HG03045 (cell line): ENCODE measurements at regions not wholly inside any gene's neighbourhood (a gene's known extent, or its start where the extent isn't known, plus 50 kb on each side); places are given as distances from the start of the nearest gene placed in this dataset.
"Not testable (repeated sequence)": the region's sequence is repeated elsewhere in the genome, so short reads cannot be mapped to it uniquely, and the experiment has no call there.

Experiments
- ATAC-seq: cut with Tn5 transposase; IDR thresholded peaks from one replicate; pipeline ENCODE4 v1.9.1; 2021; ENCODE audit warnings: mild to moderate bottlenecking, moderate library complexity; ENCODE audit not compliant: unreplicated experiment

DNA sequence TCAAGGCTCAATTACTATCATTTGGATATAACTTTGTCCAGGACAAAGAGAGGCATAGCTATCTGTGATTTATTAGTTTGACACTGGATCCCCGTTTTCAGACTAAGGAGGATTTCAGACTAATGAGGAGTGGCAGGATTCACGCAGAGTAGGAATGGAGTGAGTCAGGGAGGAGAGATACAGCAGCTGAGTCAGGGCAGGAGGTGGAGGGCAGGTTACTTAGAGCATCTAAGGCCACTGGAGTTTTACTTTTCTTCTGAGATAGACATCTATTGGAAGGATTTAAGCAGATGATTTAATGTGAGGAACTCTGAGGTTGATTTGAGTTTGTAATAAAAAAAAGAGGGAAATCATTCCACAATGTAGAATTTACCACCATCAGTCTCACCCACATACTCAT, 110.6 kb downstream of the RPIA start:
- not testable (repeated sequence) for ATAC-seq

DNA sequence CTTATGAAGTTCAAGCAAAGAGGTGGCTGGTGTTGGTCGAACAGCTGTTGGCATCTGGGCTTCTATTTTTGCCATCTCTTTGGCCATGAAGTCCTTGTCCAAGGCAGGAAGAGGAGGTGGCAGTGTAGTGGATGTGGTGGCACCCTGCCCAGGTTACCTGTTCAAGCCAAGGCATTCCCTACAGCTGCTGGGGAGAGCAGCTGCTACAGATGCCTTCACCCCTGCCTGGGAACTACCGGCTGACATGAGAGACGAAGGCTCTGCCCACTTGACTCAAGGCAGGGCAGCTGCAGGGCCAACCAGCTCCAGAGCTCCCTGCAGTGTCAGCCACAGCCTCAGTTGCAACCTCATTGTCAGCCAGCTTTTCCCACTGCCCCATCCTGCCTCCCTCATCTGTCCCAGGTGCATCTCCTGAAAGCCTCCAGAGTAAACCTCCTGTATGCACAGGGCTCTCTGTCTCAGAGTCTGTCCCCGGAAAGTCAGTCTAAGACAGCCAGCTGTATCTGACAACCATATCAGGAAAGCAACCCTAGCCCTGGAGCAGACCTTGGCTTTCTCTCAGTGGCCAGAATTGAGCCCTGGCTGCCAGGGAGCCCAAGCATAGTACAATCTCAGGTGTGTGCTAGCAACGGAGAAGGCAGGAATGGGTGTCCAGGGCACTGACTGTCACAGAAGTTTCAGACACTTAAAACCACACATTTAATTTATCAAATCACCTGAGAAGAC, 115.9 kb downstream of the RPIA start:
- no peak for ATAC-seq

DNA sequence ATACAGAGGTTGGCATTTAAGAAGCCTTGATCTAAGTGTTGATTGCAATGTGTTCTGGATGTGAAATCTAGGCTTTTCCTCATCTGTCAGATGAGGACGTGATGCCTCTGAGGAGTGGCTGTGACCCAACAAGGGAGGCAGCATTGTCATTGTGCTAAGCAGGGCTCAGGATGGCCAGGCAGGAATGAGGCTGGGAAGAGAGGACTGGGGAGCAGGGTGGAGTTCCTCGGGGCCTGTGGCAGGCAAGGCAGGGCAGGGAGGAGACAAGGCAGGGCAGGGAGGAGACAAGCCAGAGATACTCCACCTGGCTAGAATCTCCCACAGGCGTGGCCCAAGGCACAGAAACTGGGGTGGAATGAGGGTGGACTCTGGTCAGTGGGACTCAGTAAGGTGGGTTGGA, 116.6 kb downstream of the RPIA start:
- no peak for ATAC-seq

DNA sequence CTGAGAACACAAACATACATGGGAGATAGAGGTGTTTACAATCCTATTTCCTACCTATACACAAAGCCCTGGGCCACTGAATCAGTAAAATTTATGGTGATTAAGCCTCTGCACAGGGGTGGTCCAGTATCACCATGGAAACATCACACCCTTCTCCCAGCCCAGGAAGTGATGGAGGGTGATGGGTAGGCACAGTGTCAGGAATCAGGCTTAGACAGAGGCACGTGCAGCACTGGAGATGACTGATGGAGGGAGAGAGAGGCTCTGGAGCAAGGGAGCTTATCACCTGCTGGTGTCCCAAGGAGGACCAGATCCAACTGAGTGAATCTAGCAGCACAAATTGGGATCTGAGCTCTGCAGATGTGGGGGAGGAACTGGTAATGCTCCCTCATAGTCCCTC, 117.2 kb downstream of the RPIA start:
- ATAC-seq: no peak

DNA sequence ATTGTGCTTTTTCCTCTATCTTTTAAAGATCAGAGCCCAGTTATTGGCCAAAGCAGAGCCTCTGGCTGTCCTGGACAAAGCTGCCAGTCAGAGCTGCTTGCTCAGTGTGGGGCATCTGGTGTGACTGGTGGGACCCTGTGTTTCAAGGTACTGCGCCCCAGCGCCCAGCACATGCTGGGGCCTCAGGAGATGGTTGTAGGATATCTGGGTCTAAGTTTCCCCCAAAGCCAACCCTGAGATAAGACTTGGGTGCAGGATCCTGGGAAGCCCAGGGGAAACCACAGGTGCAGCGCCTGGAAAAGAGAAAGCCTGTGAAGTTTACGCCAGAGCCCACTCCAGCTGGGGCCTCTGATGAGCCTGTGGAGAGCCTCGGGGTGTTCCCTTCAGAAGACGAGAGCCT, 117.7 kb downstream of the RPIA start:
- ATAC-seq: no peak

DNA sequence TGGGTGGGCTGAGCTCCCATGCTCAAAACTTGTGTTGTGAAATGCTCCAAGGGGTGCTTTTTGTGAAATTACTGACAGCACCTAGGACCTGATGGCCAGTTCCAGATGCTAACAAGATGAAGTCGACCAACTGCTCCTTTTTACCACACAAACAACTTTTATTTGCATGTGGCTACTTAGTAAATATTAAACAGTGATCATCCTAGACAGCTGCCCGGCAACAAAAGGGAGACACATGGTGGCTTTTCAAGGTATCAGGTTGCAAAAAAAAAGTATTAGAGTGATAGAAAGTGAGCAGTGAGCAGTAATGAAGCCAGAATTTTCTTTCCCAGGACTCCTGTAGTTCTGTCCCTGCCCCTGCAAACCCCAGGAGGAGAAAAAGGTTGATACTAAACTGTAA, 118.5 kb downstream of the RPIA start:
- ATAC-seq: no peak

DNA sequence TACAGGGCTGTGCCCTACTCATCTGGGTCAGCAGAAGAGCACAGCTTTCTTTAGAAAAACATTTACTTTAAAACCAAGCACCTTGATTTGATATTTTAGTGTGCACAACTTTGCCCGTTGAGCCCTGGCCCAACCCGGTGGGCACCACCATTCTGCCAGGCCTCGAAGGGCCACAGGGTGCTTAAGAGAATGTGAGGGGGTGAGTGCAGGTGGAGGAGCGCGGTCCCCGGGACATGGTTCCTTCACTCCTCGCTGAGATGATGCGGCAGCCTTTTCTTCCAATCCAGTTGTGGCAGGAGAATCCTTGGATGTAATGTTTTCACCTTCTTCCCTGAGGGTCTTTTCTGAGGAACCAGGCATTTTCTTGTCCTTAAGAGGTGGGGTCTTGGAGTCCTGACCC, 119.0 kb downstream of the RPIA start:
- no peak for ATAC-seq

DNA sequence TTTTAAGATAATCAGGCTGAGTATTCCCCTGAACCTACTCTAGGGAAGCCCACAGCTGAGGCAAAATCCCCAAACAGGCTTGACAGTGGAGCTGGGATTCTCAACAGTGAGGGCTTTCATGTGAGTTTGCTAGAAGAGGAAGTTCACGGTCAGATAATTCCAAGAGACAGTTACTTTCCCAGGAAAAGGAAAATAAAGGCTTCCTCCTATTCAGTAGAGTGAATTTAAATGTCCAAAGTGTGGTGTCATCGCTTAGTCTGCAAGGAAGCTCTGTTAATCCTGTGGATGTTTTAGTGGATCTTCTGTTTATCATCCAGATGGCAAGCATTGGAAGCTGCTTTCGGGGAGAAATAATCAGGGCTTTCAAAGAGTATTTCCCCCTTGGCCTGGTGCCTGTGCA, 119.8 kb downstream of the RPIA start:
- no peak for ATAC-seq

DNA sequence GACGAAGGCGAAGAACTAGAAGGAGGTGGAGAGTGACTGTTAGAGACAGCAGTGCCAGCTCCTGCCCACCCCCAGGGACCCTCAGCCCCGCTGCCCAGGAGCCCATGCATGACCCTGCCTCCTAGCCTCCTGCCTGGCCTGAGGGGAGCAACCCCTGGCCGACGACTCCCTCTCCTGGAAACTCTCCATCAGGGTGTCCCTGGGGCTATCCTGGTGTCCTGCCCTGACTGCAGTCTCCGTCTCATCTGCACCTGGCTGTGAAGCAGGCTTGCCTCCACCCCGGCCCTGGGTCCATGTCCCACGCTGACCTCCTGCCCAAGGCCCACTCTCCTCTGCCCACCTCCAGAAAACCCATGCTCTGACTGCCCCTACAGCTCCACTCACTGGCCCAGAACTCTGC, 120.2 kb downstream of the RPIA start:
- ATAC-seq: no peak

DNA sequence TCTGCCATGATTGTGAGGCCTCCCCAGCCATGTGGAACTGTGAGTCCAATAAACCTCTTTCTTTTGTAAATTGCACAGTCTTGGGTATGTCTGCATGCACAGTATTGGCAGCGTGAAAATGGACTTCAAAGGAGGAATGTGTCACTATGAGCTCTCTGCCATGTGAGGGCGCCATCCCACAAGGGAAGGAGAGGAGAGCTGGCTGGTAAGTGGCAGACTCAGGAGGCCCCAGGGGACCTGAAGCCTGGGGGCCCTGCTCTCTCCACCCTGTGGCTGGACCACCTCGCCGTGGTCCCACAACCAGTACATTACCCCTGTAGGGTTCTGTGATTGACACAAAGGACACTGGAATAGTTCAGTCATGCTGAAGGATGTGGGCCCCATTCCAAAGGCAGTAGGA, 122.1 kb downstream of the RPIA start:
- no peak for ATAC-seq

DNA sequence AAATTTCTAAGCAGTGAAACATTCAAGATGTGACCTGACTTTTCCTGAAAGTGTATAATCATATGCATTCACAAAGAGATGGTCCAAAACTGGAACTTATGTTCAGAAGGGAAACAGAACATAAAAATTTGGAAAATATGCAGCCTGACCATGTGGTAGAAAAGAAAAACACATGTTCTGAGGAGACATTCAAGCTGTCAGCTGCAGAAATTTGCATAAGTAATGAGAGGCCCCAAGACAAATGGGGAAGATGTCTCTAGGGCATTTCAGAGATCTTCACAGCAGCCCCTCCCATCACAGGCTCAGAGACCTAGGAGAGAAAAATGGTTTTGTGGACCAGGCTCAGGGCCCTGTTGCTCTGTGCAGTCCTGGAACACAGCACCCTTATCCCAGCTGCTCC, 123.8 kb downstream of the RPIA start:
- ATAC-seq: no peak

DNA sequence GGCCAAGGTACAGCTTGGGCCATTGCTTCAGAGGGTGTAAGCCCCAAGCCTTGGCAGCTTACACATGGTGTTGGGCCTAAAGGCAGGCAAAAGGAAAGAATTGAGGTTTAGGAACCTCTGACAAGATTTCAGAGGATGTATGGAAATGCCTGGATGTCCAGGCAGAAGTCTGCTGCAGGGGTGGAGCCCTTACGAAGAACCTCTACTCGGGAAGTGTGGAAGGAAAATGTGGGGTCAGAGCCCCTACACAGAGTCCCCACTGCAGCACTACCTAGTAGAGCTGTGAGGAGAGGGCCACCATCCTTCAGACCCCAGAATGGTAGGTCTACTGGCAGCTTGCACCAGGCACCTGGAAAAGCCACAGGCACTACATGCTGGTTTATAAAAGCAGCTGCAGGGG, 124.2 kb downstream of the RPIA start:
- no peak for ATAC-seq

DNA sequence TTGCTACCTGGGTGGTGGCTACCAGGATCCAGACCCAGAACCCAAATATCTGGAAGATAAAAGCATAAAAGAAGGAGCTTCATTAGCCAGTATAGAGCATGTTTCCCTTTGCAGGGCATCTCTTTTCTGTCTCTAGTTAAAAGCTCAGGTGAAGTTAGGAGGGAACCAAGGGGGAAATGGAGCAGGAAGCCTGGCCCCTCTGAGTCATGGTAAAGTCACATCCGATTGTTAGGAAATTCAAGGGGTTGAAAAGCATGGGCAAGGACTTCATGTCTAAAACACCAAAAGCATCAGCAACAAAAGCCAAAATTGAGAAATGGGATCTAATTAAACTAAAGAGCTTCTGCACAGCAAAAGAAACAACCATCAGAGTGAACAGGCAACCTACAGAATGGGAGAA, 126.9 kb downstream of the RPIA start:
- ATAC-seq: no peak

DNA sequence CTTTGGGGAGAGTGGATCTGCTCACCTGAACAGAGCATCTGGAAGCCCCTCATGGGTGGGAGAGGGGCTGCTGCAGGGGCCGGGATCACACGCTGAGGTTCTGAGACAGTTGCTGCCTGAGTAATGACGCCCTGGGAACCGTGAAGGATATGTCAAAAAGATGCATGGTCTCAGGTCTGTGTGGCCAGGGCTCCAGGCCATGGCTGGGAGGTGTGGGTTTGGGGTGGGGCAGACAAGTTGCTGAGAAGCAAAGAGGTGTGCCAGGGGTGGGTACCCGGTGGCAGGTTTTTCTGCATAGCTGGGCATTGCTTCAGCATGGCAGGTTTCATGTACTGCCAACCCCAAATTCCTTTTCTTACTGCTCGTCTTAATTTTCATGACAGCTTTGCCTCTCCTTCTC, 133.5 kb downstream of the RPIA start:
- no peak for ATAC-seq

DNA sequence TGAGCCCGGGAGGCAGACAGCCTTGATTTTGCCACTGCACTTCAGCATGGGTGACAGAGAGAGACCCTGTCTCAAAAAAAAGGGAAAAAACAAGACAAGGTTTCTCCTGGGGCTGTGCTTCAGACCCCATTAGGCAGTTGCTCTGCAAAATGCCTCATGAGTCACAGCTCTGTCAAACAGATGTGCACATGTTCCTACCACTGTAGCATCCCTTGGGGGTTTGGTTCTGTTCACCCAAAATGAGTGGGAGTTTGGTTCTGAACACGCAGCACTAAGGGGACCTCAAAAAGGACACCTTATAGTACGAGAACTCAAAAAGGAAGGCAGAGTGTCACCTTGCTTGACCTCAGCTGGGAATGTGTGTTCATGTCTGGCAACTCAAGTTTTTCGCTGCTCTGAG, 134.9 kb downstream of the RPIA start:
- no peak for ATAC-seq

DNA sequence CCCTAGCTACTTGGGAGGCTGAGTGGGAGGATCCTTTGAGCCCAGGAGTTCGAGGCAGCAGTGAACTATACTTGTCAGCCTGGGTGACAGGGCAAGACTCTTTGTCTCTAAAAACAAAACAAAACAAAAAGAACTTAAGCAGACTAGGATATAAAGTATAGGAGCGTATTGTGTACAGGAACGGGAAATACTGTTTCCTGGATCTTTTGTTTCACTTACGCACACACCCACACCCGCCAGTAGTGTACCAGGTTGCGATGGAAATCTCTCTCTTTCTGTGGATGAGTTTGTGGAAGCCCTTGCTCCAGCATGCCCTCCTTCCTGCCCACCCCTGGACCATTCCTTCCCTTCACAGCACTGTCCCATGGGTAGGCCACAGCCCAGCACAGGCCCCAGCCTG, 136.3 kb downstream of the RPIA start:
- no peak for ATAC-seq

DNA sequence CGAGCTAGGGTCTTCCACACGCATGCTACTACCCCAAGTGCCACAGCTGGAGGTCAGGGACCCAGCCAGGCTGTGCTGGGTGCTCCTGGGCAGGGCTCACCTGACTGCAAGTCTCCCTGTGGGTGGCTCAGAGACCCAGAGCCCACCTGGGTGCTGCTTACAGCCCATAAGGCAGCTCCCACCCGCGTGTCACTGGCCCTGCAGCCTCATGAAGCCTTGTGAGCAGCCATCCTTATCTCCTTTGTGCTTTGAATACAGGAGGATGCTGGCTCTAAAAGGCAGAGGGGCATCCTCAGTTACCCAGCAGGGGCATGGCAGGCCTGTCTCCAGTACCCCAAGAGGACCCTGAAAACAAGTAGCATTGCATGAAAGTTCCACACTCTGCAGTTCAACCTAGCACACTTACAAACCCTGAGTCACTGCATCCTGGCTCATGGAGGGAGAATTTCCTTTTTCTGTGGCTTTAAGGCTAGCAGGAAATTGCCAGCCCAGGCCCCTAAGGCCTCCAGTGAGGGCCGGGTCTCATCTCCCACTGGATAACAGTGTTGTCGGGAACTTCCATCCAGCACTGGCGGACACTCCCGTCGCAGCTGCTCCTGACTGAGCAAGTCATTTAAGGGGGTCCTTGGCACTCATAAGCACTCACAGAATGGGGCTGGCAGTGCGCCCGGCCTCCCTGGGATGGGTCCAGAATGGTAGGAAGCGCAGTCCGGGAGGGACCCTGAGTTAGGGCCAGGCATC, 137.1 kb downstream of the RPIA start:
- no peak for ATAC-seq

DNA sequence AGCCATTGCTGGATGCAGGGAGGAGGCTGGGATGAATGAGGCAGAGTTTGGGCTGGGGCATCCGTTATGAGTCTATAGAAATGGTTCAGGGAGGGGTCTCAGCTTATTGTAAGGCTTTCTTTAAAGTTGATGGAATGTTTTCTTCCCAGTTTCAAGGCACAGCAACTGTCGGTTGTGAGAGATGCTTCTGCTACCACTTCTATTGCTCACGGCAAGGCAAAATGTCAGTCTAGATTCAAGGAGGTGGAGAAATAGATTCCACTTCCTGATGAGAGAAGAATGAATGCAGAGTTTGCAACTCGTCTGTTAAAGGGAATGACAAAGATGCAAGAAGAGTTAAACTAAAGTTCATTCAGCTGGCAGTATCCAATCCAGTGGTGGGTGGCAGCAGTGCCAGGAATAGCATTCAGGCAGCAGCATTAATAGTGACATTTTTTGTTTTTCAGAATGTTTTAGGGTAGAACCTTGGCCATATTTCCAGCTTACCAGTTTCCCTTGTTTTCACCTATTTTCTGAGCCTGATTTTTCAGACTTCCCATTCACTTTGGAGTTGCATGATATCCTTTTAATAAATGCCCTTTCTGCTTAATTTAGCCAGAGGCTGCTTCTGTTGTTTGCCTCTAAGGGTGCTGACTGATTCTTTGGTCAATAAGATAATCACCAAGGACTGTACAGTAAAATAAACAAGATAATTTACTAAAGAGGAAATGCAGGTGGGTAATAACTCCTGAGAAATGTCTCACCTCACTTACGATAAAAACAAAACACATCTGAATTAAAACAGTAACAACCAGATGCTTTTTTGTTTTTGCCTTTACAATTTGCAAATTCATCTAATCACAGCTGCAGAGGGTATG, 138.4 kb downstream of the RPIA start:
- ATAC-seq: no peak

DNA sequence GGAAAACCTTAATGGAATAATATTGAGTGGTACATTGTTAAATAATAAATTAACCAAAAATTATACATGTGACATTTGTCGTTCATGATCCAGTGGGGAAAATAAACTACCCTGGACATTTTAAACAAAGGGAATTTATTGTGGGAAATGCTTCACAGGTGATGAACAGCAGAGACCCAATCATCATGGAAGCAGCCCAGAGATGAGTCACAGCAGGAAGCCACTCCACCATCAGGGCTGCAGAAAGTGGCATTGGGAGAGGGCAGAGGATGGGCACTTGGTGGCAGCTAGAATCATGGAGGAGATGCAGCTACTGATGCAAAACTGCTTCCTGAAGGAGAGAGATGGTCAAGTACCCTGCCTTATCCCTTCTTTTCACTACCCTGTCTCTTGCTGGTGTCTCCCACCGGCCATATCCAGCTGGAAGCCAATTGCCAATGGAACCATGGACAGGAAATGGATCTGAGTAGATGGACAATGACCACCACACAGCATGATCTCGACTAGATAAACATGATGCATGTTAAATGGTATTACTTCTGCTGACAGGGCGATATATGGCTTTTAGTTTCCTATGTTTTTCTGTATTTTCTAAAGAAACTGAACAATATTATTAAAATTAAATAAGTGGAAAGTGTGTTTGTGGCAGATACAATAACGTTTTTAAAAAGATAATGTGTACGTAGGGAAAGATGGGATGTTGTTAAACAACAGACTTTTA, 139.8 kb downstream of the RPIA start:
- no peak for ATAC-seq

DNA sequence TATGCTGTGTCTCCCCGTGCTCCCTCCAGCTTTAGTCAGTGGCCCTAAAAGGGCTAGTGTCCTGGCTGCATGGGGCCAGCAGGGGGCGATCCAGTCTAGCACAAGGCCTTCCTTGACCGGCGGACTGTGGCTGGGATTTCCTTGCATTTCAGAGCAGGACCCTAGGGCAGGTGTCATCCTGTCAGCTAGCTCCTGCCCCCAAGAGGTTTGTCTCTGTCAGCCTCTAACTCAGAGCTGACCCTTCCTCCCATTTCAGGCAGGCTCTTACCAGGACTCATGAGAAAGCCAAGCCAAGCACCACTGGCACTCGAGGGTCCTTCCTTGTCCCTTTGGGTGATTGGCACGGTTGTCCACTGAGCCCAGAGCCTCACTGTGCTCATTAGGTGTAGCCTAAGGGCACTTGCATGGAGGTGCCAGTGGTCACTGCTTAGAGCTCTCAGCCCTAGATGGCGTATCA, 140.3 kb downstream of the RPIA start:
- peak; percentile 80 for ATAC-seq
